ENCODE measurements at regions not wholly inside any gene's neighbourhood (a gene's known extent, or its start where the extent isn't known, plus 50 kb on each side); places are given as distances from the start of the nearest gene placed in this dataset.

GRCh38 chr15:77803487-77803886, 170.8 kb upstream of the LINGO1 start:
- TF ChIP-seq GATA3 (IDR thresholded peaks at IDR 0.05; ENCODE audit: low read depth, low read length) (no peak), GATA2 (IDR thresholded peaks at IDR 0.05; ENCODE audit: low read depth, low read length) (no peak)
